Stimulated activated CD4-positive, alpha-beta T cell treated with anti-CD3 and anti-CD28 coated beads, Interleukin-15, amount 100 ng/mL, for 24 hours (primary cell): ENCODE measurements at regions not wholly inside any gene's neighbourhood (a gene's known extent, or its start where the extent isn't known, plus 50 kb on each side); places are given as distances from the start of the nearest gene placed in this dataset.

Experiments used
- DNase-seq: peaks from one replicate; pipeline ENCODE4 v3.0.0-alpha.2; 2020

- no peak for DNase-seq
These were observed 52.4 kb upstream of the CDC42BPA start for GRCh38 chr1:227370533-227371254.

GRCh38 chr1:227369102-227369760 lies 50.9 kb upstream of the CDC42BPA start:
- no peak for DNase-seq
